NCI-H2196 treated with DMSO at 0.1 percent for 48 hours (cell line): ENCODE measurements at regions not wholly inside any gene's neighbourhood (a gene's known extent, or its start where the extent isn't known, plus 50 kb on each side); places are given as distances from the start of the nearest gene placed in this dataset.
"Not testable (repeated sequence)": the region's sequence is repeated elsewhere in the genome, so short reads cannot be mapped to it uniquely, and the experiment has no call there.

Source experiments
- DNase-seq: peaks from one replicate; lab custom pipeline; 2025; ENCODE audit not compliant: unreplicated experiment; lab: John Stamatoyannopoulos, UW

- no peak for DNase-seq
Observed at GRCh38 chr1:245031041-245031440, 123.7 kb upstream of the KIF26B start.

GRCh38 chr1:245026247-245026646, 128.5 kb upstream of the KIF26B start:
- DNase-seq: no peak

- DNase-seq: no peak
Observed at GRCh38 chr1:245025525-245025924, 129.3 kb upstream of the KIF26B start.

DNA sequence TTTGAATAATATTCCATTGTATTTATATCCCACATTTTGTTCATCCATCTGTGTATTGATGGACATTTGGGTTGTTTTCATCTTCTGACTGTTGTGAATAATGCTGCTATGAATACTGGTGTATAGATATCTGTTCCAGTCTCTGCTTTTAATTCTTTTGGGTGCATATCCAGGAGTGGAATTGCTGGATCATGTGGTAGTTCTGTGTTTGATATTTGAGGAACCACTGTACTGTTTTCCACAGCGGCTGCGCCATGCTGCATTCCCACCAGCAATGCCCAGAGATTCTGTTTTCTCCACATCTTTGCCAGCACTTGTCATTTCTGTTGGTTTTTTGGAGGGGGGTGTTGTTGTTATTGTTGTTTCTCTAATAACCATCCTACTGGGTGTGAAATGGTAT, 131.6 kb upstream of the KIF26B start:
- DNase-seq: no peak

GRCh38 chr1:245019910-245020486, 134.8 kb upstream of the KIF26B start:
- no peak for DNase-seq

- DNase-seq: no peak
Observed at GRCh38 chr1:245016700-245017099, 138.1 kb upstream of the KIF26B start.

GRCh38 chr1:245015031-245015430, 139.8 kb upstream of the KIF26B start:
- DNase-seq: no peak

GRCh38 chr1:245014247-245015029, 140.3 kb upstream of the KIF26B start:
- DNase-seq: no peak

GRCh38 chr1:245010018-245010614, 144.7 kb upstream of the KIF26B start:
- no peak for DNase-seq

GRCh38 chr1:245008761-245009160, 144.4 kb upstream of the HNRNPU start:
- no peak for DNase-seq

GRCh38 chr1:245007852-245008251, 143.5 kb upstream of the HNRNPU start:
- no peak for DNase-seq

DNA sequence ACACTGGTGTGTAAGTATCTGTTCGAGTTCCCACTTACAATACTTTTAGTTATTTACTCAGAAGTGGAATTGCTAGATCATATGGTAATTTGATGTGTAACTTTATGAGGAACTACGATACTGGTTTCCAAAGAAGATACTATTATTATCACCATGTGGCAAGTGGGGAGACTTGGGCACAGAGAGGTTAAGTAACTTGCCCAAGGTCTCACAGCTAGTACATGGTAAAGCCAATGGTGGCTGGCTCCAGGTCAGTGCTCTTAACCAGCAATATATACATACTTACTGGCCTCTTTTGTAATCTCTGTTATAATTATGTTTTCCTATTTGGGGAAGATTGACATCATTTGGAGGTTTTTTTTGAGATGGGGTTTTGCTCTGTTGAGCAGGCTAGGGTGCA, 138.9 kb upstream of the HNRNPU start:
- no peak for DNase-seq

GRCh38 chr1:245001252-245001651, 136.9 kb upstream of the HNRNPU start:
- DNase-seq: no peak

DNA sequence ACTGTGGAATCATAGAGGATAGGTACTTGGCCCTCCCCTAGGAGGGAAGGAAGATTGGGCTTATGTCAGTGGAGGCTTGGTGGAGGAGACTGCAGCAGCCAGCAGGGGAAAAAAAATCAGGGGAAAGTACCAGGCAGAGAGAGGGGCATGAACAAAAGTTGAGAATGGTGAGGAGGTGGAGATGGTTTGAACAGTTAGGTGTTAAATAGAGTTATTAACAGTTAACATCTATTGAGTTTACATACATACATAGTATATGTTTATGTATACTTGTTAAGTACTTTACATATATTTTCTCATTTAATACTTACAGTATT, 136.5 kb upstream of the HNRNPU start:
- DNase-seq: no peak

DNA sequence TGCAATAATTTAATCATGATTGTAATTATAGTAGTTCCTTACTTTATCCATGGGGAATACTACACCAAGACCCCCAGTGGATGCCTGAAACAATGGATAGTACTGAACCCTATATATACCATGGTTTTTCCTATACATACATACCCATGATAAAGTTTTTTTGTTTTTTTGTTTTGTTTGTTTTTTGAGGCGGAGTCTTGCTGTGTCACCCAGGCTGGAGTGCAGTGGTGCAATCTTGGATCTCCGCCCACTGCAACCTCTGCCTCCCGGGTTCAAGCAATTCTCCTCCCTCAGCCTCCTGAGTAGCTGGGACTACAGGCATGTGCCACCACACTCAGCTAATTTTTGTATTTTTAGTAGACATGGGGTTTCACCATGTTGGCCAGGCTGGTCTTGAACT, 135.3 kb upstream of the HNRNPU start:
- not testable (repeated sequence) for DNase-seq

DNA sequence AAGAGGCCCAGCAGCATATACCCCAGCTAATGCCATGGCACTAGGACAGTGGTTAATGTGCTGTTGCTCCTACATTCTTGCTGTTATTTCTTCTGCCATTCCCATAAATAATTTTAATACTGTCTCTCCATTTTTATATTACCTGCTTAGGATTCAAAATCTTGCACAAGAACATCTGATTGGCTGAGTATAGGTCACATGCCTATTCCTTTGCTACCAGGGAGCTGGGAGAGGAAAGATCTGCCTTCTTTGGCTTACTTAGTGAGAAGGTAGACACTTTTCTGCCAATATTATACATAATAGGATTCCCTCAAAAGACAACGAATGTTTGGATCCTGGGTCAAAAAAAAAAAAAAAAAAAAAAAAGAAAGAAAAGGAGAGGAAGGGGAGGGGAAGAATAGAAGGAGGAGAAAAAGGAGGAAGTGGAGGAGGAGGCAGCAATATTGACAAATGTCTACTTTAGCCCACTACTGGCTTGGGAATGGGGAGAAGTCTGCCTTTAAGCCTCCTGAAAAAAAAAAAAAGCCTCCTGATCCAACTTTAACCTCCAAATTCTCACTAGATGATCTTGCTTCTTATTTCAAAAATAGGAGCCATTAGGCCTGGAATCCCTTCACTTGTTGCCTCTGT, 134.5 kb upstream of the HNRNPU start:
- no peak for DNase-seq

DNA sequence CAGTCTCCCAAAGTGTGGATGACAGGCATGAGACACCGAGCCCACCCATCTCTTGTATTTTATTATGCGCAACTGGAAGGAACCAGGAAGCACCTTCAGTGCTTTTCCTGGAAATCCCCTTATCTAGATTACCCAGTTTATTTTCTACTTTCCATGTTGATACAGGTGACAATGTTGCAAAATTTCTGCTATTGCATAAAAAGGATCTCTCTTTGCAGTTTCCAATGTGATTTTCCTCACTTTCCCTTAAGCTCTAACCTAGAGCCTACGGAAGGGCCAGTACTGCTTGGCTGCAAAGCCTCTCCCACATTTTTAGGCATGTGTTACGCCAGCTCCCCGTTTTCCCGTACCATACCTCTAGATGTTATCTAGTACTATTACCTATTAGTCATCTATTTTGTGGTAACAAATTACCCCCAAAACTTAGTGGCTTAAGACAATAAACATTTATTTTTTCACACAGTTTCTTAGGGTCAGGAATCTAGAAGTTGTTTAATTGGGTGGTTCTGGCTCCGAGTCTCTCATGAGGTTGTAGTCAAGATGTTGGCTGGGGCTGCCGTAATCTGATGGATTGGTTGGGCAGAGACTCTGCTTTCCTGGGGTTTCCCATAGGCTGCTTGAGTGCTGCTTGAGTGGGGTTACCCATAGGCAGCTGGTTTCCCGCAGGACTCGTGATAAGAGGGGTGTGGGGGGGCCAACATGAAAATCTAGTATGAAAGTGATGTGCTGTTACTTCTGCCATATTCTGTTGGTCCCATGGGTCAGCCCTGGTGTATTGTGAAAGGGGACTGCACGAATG, 131.5 kb upstream of the HNRNPU start:
- no peak for DNase-seq

- no peak for DNase-seq
Observed at GRCh38 chr1:244992833-244993232, 128.5 kb upstream of the HNRNPU start.

- no peak for DNase-seq
Observed at GRCh38 chr1:244989813-244990212, 125.5 kb upstream of the HNRNPU start.

DNA sequence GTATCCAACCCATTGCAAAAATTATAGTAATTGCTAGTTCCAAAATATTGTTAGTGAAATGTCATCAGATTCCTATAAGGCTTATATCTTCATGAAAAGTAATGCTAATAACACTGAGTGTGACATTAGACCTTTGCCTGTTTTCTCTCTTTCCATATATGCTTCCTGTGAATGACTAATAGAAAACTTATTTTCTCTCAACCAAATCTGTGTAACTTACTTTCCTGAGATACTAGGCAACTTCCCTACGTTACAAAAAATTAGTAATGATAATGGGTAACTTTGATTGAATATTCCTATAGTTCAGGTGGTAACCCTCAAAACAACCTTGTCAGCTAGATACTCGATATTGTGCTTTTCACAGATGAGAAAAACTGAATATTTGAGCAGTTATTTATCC, 124.2 kb upstream of the HNRNPU start:
- no peak for DNase-seq

DNA sequence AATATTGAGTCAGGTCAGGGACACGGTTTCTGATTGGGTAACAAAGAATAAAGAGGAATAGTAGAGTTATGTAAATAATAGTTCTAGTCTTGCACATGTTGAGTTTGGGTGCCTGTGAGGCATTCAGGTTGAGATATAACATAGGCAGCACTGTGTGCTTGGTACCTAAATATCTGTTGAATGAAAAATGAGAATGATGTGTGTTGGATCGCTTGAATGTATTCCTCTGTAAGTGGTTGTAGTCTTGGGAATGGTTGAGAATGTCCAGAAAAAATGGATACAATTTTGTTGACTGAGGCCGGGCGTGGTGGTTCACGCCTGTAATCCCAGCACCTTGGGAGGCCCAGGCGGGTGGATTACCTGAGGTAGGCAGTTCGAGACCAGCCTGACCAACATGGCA, 116.3 kb upstream of the HNRNPU start:
- no peak for DNase-seq
